Esophagus muscularis mucosa (tissue), 4 donors: ENCODE measurements at regions not wholly inside any gene's neighbourhood (a gene's known extent, or its start where the extent isn't known, plus 50 kb on each side); places are given as distances from the start of the nearest gene placed in this dataset.

Experiments used
- DNase-seq: peaks from one replicate; pipeline ENCODE4 v3.0.0-alpha.2; 2017; ENCODE audit errors: extremely low spot score
- H3K27ac ChIP-seq, 4 donors: fragments of 200-600 bp; sonication (generic); replicated peaks in 1 of 4; 1 replicate in 3 of 4; 2 replicates in 1 of 4; pipeline ENCODE4 v1.5.1; 2016 to 2019; ENCODE audit warnings: mild to moderate bottlenecking in 1 of 4
- H3K27me3 ChIP-seq, 4 donors: fragments of 200-600 bp; sonication (generic); one replicate each; pipeline versions ENCODE4 v1.5.1 to v1.6.0; 2016 to 2019
- H3K36me3 ChIP-seq, 4 donors: fragments of 200-600 bp; sonication (generic); one replicate each; pipeline ENCODE4 v1.5.1; 2016 to 2019
- H3K4me1 ChIP-seq, 4 donors: fragments of 200-600 bp; sonication (generic); one replicate each; pipeline ENCODE4 v1.5.1; 2016 to 2019
- H3K4me3 ChIP-seq, 4 donors: fragments of 200-600 bp; sonication (generic); 1 replicate in 2 of 4; 2 replicates in 2 of 4; pipeline ENCODE4 v1.5.1; 2016 to 2019; ENCODE audit warnings: mild to moderate bottlenecking in 4 of 4, moderate library complexity in 1 of 4
- H3K9me3 ChIP-seq, 4 donors: fragments of 200-600 bp; sonication (generic); 1 replicate in 3 of 4; 2 replicates in 1 of 4; pipeline ENCODE4 v1.5.1; 2016 to 2019
- CTCF ChIP-seq, 3 experiments: fragments of 200-600 bp in 2 of 3; fragments of 450-650 bp in 1 of 3; sonication (generic) in 2 of 3; IDR thresholded peaks; one replicate each; pipeline ENCODE4 v1.5.1; 2017 to 2019; ENCODE audit warnings: antibody characterized with exemption in 3 of 3, mild to moderate bottlenecking in 2 of 3, moderate library complexity in 1 of 3
- EP300 ChIP-seq: sonication (generic); formaldehyde crosslinking; IDR thresholded peaks from one replicate; pipeline ENCODE4 v1.6.1; 2017; ENCODE audit warnings: antibody characterized with exemption
- POLR2A ChIP-seq: fragments of 450-650 bp; IDR thresholded peaks from one replicate; pipeline ENCODE4 v1.6.1; 2017; ENCODE audit warnings: antibody characterized with exemption, moderate library complexity, mild to moderate bottlenecking, low read depth
- POLR2AphosphoS5 ChIP-seq, 2 donors: sonication (generic); formaldehyde crosslinking; IDR thresholded peaks; one replicate each; pipeline ENCODE4 v1.6.1; 2017; ENCODE audit warnings: antibody characterized with exemption in 2 of 2
- WGBS: methylation state at CpG from one replicate; pipeline ENCODE4 v1.1.5; 2018; 5-methylcytosine and 5-hydroxymethylcytosine counted together
- intact Hi-C: fragments of 100-400 bp; cut with DNase I; formaldehyde crosslinking; loops from one replicate; pipeline ENCODE4 v1.15.1; 2023

- H3K4me3 ChIP-seq, result no peak overlapping the region
- intact Hi-C loops, result no loop called here
- no peak for TF ChIP-seq POLR2A
- no peak for TF ChIP-seq EP300
- TF ChIP-seq POLR2AphosphoS5 (IDR thresholded peaks at IDR 0.05), result no peak
- no peak for TF ChIP-seq CTCF (IDR thresholded peaks at IDR 0.05)
Observed at GRCh38 chr10:111474786-111475185, 398.0 kb downstream of the ADRA2A start.

GRCh38 chr10:111475720-111476119 lies 398.9 kb downstream of the ADRA2A start:
- Histone ChIP-seq H3K9me3 (no peaks in the 10 kb centered on the region), H3K4me3 (no peak overlapping the region), H3K36me3 (no peaks in the 10 kb centered on the region), H3K27me3 (no peaks in the 10 kb centered on the region), H3K4me1 (no peaks in the 10 kb centered on the region), H3K27ac (no peak overlapping the region)
- peak; percentile 72 for DNase-seq
- 70% methylated on average over 4 of the region's 4 CpGs for WGBS
- intact Hi-C loops, result no loop called here
- TF ChIP-seq POLR2A (no peak), POLR2AphosphoS5 (IDR thresholded peaks at IDR 0.05) (no peak), CTCF (IDR thresholded peaks at IDR 0.05) (no peak), EP300 (no peak)

More at GRCh38 chr10:111474786-111475185, 398.0 kb downstream of the ADRA2A start:
- Histone ChIP-seq H3K9me3 (no peaks in the 10 kb centered on the region), H3K27ac (no peak overlapping the region), H3K36me3 (no peaks in the 10 kb centered on the region), H3K27me3 (no peaks in the 10 kb centered on the region), H3K4me1 (no peaks in the 10 kb centered on the region)
- 71% methylated on average over 4 of the region's 4 CpGs for whole genome bisulfite sequencing
- DNase-seq, result no peak

GRCh38 chr10:111478651-111479050 lies 401.8 kb downstream of the ADRA2A start:
- Histone ChIP-seq H3K27me3 (no peaks in the 10 kb centered on the region), H3K36me3 (no peaks in the 10 kb centered on the region), H3K9me3 (no peaks in the 10 kb centered on the region), H3K4me3 (no peak overlapping the region), H3K4me1 (no peaks in the 10 kb centered on the region), H3K27ac (no peak overlapping the region)
- TF ChIP-seq EP300, result no peak
- no peak for TF ChIP-seq CTCF (IDR thresholded peaks at IDR 0.05)
- no peak for TF ChIP-seq POLR2A
- no peak for TF ChIP-seq POLR2AphosphoS5 (IDR thresholded peaks at IDR 0.05)
- 64% methylated on average over 3 of the region's 3 CpGs for WGBS
- intact Hi-C loops, result no loop called here
- DNase-seq, result peak; percentile 72

- H3K27ac ChIP-seq, result no peak overlapping the region
- H3K9me3 ChIP-seq, result no peaks in the 10 kb centered on the region
- no peaks in the 10 kb centered on the region for H3K36me3 ChIP-seq
- no peaks in the 10 kb centered on the region for H3K27me3 ChIP-seq
- intact Hi-C loops, result no loop called here
- no peak overlapping the region for H3K4me3 ChIP-seq
- peak; percentile 60 for DNase-seq
- no peak for TF ChIP-seq POLR2AphosphoS5 (IDR thresholded peaks at IDR 0.05)
- TF ChIP-seq POLR2A, result no peak
- TF ChIP-seq EP300, result no peak
- TF ChIP-seq CTCF (IDR thresholded peaks at IDR 0.05), result no peak
- H3K4me1 ChIP-seq, result no peaks in the 10 kb centered on the region
- WGBS, result 88% methylated on average over 2 of the region's 2 CpGs
Observed at GRCh38 chr10:111479966-111480365, 403.1 kb downstream of the ADRA2A start.

- WGBS, result 89% methylated on average over 3 of the region's 5 CpGs
- DNase-seq, result peak; percentile 88
- TF ChIP-seq POLR2A (no peak), EP300 (no peak), POLR2AphosphoS5 (IDR thresholded peaks at IDR 0.05) (no peak), CTCF (IDR thresholded peaks at IDR 0.05) (no peak)
- Histone ChIP-seq H3K27ac (no peak overlapping the region), H3K27me3 (no peaks in the 10 kb centered on the region), H3K4me3 (no peak overlapping the region), H3K4me1 (no peaks in the 10 kb centered on the region), H3K9me3 (no peaks in the 10 kb centered on the region), H3K36me3 (no peaks in the 10 kb centered on the region)
- intact Hi-C loops, result no loop called here
Observed at GRCh38 chr10:111481261-111481826, 404.5 kb downstream of the ADRA2A start.
